Pancreas (tissue), 10 donors: ENCODE measurements at regions not wholly inside any gene's neighbourhood (a gene's known extent, or its start where the extent isn't known, plus 50 kb on each side); places are given as distances from the start of the nearest gene placed in this dataset.

Source experiments
- ATAC-seq, 4 donors: fragments of 200-7000 bp; cut with Tn5 transposase; one replicate each; pipeline versions ENCODE4 v1.8.0 to v1.9.1; 2020; ENCODE audit warnings: mild to moderate bottlenecking in 4 of 4, moderate library complexity in 4 of 4
- DNase-seq, 6 donors: peaks; one replicate each; pipeline ENCODE4 v3.0.0-alpha.2; 2020
- FAIRE-seq: peaks from 2 replicates; lab custom pipeline; 2012; peaks lifted over from hg19 to GRCh38; lab: Jason Lieb, UNC
- H3K27ac ChIP-seq, 4 donors: fragments of 200-600 bp; sonication (generic); 1 replicate in 3 of 4; 2 replicates in 1 of 4; pipeline versions ENCODE4 v1.5.0 to v1.8.0; 2020
- H3K27me3 ChIP-seq, 4 donors: fragments of 200-600 bp; one replicate each; pipeline ENCODE4 v1.8.0; 2021
- H3K36me3 ChIP-seq, 3 donors: fragments of 200-600 bp; sonication (generic) in 1 of 3; one replicate each; pipeline versions ENCODE4 v1.5.0 to v1.8.0; 2020 to 2021
- H3K4me1 ChIP-seq, 3 donors: fragments of 200-600 bp; one replicate each; pipeline ENCODE4 v1.8.0; 2021
- H3K4me3 ChIP-seq, 4 donors: fragments of 200-600 bp; sonication (generic) in 2 of 4; one replicate each; pipeline versions ENCODE4 v1.5.0 to v1.8.0; 2020 to 2021
- H3K9me3 ChIP-seq, 4 donors: fragments of 200-600 bp; one replicate each; pipeline ENCODE4 v1.8.0; 2021
- WGBS, 2 donors: extraction: QIAGEN DNeasy Blood & Tissue Kit; methylation state at CpG; one replicate each; pipeline ENCODE4 v1.1.7; 2013; 5-methylcytosine and 5-hydroxymethylcytosine counted together
- intact Hi-C, 3 donors: fragments of 100-400 bp; cut with DNase I; formaldehyde crosslinking; loops; one replicate each; pipeline versions ENCODE4 v1.11.1 to v1.14.2; 2022
- TF ChIP-seq, protein P1 (sequence below), 4 donors: fragments of 200-600 bp; sonication (generic) in 3 of 4; IDR thresholded peaks; one replicate each; pipeline versions ENCODE4 v1.5.0 to v1.8.0; 2021; ENCODE audit warnings: antibody characterized with exemption in 4 of 4
- donor health status: healthy with polysubstance abuse.
- donor health status: DM: no; HTN: no; CAD: no; lungs with moderate emphysema.
- donor health status: DM: no; HTN: no; CAD: no.
- donor health status: control.
- donor health status: control.
- donor health status: Bipolar disorder and iron deficiency.
- donor health status: DM: yes; HTN: yes; CAD: no.
- donor health status: DM: no; HTN: no; CAD: no.
- donor health status: DM: no; HTN: no; CAD: no.
- donor health status: DM: yes; HTN: yes; CAD: no.

DNA sequence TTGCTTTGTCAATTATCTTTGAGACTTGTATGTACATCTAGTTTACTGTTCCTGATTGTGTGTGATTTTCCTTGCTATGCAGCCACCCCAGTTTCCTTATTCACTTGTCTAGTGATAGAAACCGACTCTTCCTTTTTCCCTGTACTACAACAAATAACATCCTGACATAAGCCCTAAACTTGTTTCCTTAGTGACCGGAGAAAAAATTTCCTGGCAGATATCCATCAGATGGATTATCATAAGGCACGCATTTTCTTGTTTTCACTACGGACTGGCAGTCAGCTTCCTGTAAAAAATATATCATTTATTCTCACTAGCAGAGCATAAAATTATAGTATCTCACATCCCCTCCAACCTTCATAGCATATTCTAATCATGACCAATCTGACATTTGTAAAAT lies 410.7 kb downstream of the CENPC start:
- ATAC-seq (no peak), FAIRE-seq (no peak), DNase-seq (no peak)
- Histone ChIP-seq H3K27me3 (no peaks in the 10 kb centered on the region), H3K9me3 (no peaks in the 10 kb centered on the region), H3K4me3 (no peak overlapping the region), H3K36me3 (no peaks in the 10 kb centered on the region), H3K27ac (no peak overlapping the region), H3K4me1 (no peaks in the 10 kb centered on the region)
- TF ChIP-seq, protein P1, sequence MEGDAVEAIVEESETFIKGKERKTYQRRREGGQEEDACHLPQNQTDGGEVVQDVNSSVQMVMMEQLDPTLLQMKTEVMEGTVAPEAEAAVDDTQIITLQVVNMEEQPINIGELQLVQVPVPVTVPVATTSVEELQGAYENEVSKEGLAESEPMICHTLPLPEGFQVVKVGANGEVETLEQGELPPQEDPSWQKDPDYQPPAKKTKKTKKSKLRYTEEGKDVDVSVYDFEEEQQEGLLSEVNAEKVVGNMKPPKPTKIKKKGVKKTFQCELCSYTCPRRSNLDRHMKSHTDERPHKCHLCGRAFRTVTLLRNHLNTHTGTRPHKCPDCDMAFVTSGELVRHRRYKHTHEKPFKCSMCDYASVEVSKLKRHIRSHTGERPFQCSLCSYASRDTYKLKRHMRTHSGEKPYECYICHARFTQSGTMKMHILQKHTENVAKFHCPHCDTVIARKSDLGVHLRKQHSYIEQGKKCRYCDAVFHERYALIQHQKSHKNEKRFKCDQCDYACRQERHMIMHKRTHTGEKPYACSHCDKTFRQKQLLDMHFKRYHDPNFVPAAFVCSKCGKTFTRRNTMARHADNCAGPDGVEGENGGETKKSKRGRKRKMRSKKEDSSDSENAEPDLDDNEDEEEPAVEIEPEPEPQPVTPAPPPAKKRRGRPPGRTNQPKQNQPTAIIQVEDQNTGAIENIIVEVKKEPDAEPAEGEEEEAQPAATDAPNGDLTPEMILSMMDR (IDR thresholded peaks at IDR 0.05) = no peak
- WGBS, 2 donors = 43 to 61% methylated on average over 4 of the region's 4 CpGs
- intact Hi-C loops = no loop called here

DNA sequence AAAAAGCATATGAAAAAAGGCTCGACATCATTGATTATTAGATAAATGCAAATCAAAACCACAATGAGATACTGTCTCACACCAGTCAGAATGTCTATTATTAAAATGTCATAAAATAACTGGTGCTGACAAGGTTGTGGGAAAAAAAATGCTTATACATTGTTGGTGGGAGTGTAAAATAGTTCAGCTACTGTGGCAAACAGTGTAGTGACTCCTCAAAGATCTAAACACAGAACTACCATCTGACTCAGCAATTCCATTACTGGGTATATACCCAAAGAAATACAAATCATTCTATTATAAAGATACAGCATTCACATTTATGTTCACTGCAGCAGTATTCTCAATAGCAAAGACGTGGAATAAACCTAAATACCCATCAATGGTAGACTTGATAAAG lies 412.1 kb downstream of the CENPC start:
- ATAC-seq = no peak
- intact Hi-C loops = no loop called here
- no peak overlapping the region for H3K27ac ChIP-seq
- FAIRE-seq = no peak
- H3K4me1 ChIP-seq = no peaks in the 10 kb centered on the region
- no peaks in the 10 kb centered on the region for H3K27me3 ChIP-seq
- H3K4me3 ChIP-seq = no peak overlapping the region
- no peak for DNase-seq
- no peaks in the 10 kb centered on the region for H3K36me3 ChIP-seq
- TF ChIP-seq, protein P1 (IDR thresholded peaks at IDR 0.05) = no peak
- 47 to 65% methylated on average over 2 of the region's 2 CpGs for WGBS, 2 donors
- H3K9me3 ChIP-seq = no peaks in the 10 kb centered on the region

DNA sequence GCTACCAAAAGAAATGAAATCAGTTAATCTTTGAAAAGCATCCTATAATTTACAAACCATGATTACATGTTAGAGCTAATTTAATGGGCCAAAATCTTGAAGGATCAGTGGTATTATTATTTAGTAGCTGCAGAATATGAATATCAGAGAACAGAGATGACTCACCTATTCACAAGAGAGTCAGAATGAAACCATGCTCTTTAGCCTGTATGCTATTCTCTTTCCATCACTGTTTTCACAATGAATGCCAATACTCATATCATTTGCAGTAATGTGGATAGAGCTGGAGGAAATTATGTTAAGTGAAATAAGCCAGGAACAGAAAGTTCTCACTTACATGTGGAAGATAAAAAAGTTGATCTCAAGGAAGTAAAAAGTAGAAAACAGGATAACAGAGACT lies 414.1 kb downstream of the CENPC start:
- intact Hi-C loops = no loop called here
- Histone ChIP-seq H3K4me1 (no peaks in the 10 kb centered on the region), H3K36me3 (no peaks in the 10 kb centered on the region), H3K4me3 (no peak overlapping the region), H3K9me3 (no peaks in the 10 kb centered on the region), H3K27me3 (no peaks in the 10 kb centered on the region), H3K27ac (no peak overlapping the region)
- DNase-seq (no peak), FAIRE-seq (no peak), ATAC-seq (no peak)
- TF ChIP-seq, protein P1 (IDR thresholded peaks at IDR 0.05) = no peak

DNA sequence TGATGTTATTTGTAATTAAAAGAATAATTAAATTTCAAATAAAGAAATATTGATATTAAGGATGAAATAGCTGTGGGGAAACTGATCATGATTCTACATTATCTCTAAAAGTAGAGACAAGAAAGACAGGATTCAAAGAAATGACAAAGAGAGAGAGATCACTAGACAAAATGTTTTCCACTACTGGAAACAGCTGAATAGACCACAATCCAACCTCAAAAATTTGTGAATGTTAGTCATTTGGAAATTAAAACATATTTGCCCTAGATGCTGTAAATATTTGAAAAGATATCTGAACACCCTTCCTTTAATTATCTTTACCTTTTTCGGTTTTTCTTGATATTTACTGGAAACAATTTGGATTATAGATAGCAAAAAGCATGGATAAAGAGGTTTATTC lies 414.9 kb downstream of the CENPC start:
- intact Hi-C loops = no loop called here
- Histone ChIP-seq H3K4me3 (no peak overlapping the region), H3K9me3 (no peaks in the 10 kb centered on the region), H3K4me1 (no peaks in the 10 kb centered on the region), H3K36me3 (no peaks in the 10 kb centered on the region), H3K27ac (no peak overlapping the region), H3K27me3 (no peaks in the 10 kb centered on the region)
- FAIRE-seq (no peak), DNase-seq (no peak), ATAC-seq (no peak)
- WGBS, 2 donors = 34 to 50% methylated on average over 1 of the region's 1 CpG
- TF ChIP-seq, protein P1 (IDR thresholded peaks at IDR 0.05) = no peak

DNA sequence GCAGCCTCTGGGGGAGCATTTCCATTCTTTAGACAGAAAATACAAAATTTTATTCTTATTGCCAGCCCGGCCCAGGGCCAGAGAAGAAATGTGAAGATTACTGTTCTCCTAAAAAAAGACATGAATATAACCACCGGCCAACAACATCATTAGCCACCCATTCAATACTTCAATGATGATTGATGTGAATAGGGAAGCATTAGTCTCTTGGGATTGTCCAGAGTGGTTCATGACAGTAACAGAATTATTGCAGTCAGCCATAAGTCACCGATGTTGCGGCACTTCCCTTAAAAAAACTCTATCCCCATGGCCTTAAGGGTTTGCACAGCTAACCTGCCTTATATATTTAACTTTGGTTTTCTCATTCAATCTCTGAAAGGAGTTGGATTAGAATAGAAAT lies 418.7 kb downstream of the CENPC start:
- no peak overlapping the region for H3K4me3 ChIP-seq
- FAIRE-seq = no peak
- ATAC-seq = no peak
- no peaks in the 10 kb centered on the region for H3K9me3 ChIP-seq
- 77 to 80% methylated on average over 4 of the region's 4 CpGs for WGBS, 2 donors
- intact Hi-C loops = no loop called here
- no peak overlapping the region for H3K27ac ChIP-seq
- H3K27me3 ChIP-seq = no peaks in the 10 kb centered on the region
- no peaks in the 10 kb centered on the region for H3K4me1 ChIP-seq
- DNase-seq = no peak
- no peaks in the 10 kb centered on the region for H3K36me3 ChIP-seq
- TF ChIP-seq, protein P1 (IDR thresholded peaks at IDR 0.05) = no peak
